ENCODE measurements at regions not wholly inside any gene's neighbourhood (a gene's known extent, or its start where the extent isn't known, plus 50 kb on each side); places are given as distances from the start of the nearest gene placed in this dataset.

DNA sequence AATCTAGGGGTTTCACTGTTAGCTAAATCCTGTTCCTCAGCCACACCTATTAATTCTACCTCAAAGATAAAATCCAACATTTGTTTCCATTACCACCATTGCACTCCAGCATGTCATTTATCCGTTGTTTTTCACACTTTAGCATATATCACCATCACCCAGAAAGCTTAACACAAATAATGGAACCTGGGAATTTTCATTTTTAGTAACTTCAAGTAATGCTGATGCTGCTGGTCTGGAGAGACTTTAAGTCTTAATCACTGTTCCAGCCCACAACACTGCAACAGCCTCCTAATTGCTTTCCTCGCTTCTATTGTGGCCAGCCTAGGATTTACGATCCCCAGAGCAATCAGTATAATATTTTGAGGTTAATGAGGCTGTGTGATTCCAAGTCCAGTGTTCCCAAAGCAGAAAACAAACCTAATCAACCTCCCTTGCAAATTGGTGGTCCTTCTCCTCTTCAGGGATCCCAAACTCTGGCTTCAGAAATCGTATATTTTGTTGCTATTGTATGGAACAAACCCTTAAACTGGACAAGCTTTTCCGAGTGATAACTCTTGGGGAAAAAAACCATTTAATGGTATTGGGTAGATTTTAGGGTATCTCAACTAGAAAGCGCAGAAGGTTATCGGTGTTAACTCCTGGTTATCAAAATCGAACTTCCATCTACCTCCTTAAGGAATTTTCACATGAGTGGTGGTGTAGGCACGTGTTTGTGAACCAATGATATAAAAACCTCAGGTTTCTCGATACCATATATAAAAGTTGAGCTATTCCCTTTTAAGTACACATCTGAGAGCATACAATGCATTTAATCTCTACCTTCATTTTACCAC, 50.0 kb upstream of the BOLA1 start:
- no peaks in the 10 kb centered on the region for H3K27me3 ChIP-seq (ENCODE audit: insufficient read depth, low read length)
- H4K20me1 ChIP-seq (ENCODE audit: insufficient read depth, low read length) = no peaks in the 10 kb centered on the region
- peaks cover 53% of the 10 kb centered on the region for H3K79me2 ChIP-seq (ENCODE audit: insufficient read depth, low read length)
- peak overlapping the region; percentile 98 for H3K9ac ChIP-seq (ENCODE audit: low read length)
- H2AFZ ChIP-seq (ENCODE audit: low read length) = no peak overlapping the region
- H3K36me3 ChIP-seq (ENCODE audit: insufficient read depth, low read length) = peaks cover 12% of the 10 kb centered on the region; the same call in 1 of the 2 replicates
- TF ChIP-seq EZH2 (IDR thresholded peaks at IDR 0.05; ENCODE audit: borderline replicate concordance, low read length) = no peak
- TF ChIP-seq, protein P1, sequence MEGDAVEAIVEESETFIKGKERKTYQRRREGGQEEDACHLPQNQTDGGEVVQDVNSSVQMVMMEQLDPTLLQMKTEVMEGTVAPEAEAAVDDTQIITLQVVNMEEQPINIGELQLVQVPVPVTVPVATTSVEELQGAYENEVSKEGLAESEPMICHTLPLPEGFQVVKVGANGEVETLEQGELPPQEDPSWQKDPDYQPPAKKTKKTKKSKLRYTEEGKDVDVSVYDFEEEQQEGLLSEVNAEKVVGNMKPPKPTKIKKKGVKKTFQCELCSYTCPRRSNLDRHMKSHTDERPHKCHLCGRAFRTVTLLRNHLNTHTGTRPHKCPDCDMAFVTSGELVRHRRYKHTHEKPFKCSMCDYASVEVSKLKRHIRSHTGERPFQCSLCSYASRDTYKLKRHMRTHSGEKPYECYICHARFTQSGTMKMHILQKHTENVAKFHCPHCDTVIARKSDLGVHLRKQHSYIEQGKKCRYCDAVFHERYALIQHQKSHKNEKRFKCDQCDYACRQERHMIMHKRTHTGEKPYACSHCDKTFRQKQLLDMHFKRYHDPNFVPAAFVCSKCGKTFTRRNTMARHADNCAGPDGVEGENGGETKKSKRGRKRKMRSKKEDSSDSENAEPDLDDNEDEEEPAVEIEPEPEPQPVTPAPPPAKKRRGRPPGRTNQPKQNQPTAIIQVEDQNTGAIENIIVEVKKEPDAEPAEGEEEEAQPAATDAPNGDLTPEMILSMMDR (IDR thresholded peaks at IDR 0.05; ENCODE audit: low read length) = no peak
- peak overlapping the region; percentile 87 for H3K4me3 ChIP-seq (ENCODE audit: low read depth, low read length, poor library complexity, severe bottlenecking)
- H3K4me2 ChIP-seq (ENCODE audit: low read length) = peak overlapping the region; percentile 87
- peaks cover 51% of the 10 kb centered on the region for H3K4me1 ChIP-seq (ENCODE audit: insufficient read depth, low read length, severe bottlenecking)
- no peaks in the 10 kb centered on the region for H3K9me3 ChIP-seq (ENCODE audit: low read length)
- no peaks in the 10 kb centered on the region for H3F3A ChIP-seq (ENCODE audit: insufficient read depth, low read length)
- H3K9me2 ChIP-seq (ENCODE audit: low read depth, low read length) = no peaks in the 10 kb centered on the region
- H3K27ac ChIP-seq (ENCODE audit: low read depth, low read length, poor library complexity, severe bottlenecking) = peak overlapping the region; percentile 95

Data from OCI-LY1 (cell line).